WI38 (cell line): ENCODE measurements at regions not wholly inside any gene's neighbourhood (a gene's known extent, or its start where the extent isn't known, plus 50 kb on each side); places are given as distances from the start of the nearest gene placed in this dataset.
"Not testable (repeated sequence)": the region's sequence is repeated elsewhere in the genome, so short reads cannot be mapped to it uniquely, and the experiment has no call there.

Experiments used
- H3K4me3 ChIP-seq: 2 replicates; pipeline ENCODE4 v1.5.1; 2011; ENCODE audit warnings: low read depth, mild to moderate bottlenecking, control low read depth, low read length
- CTCF ChIP-seq: IDR thresholded peaks from 2 replicates; pipeline ENCODE4 v1.5.1; 2012; ENCODE audit warnings: low read depth, mild to moderate bottlenecking, control low read depth, low read length

- no peak for TF ChIP-seq CTCF
Measured at GRCh38 chr2:160576054-160576499, 82.5 kb upstream of the RBMS1 start.

GRCh38 chr2:160577081-160577480, 83.5 kb upstream of the RBMS1 start:
- not testable (repeated sequence) for H3K4me3 ChIP-seq

More at GRCh38 chr2:160576054-160576499, 82.5 kb upstream of the RBMS1 start:
- H3K4me3 ChIP-seq, result no peak overlapping the region

- no peak overlapping the region for H3K4me3 ChIP-seq
- TF ChIP-seq CTCF, result no peak
Measured at GRCh38 chr2:160581035-160581434, 87.4 kb upstream of the RBMS1 start.

GRCh38 chr2:160581448-160581847, 87.8 kb upstream of the RBMS1 start:
- H3K4me3 ChIP-seq, result no peak overlapping the region

GRCh38 chr2:160582081-160582480, 88.5 kb upstream of the RBMS1 start:
- H3K4me3 ChIP-seq, result no peak overlapping the region
- no peak for TF ChIP-seq CTCF

More at GRCh38 chr2:160581448-160581847, 87.8 kb upstream of the RBMS1 start:
- TF ChIP-seq CTCF, result no peak

- H3K4me3 ChIP-seq, result no peak overlapping the region
Measured at GRCh38 chr2:160582490-160583145, 89.0 kb upstream of the RBMS1 start.

GRCh38 chr2:160583146-160583535, 89.5 kb upstream of the RBMS1 start:
- TF ChIP-seq CTCF, result no peak
- no peak overlapping the region for H3K4me3 ChIP-seq

More at GRCh38 chr2:160582490-160583145, 89.0 kb upstream of the RBMS1 start:
- TF ChIP-seq CTCF, result no peak
